Body of pancreas (tissue), 4 donors: ENCODE measurements at regions not wholly inside any gene's neighbourhood (a gene's known extent, or its start where the extent isn't known, plus 50 kb on each side); places are given as distances from the start of the nearest gene placed in this dataset.

Source experiments
- CTCF ChIP-seq, 7 experiments: fragments of 450-650 bp in 4 of 7; fragments of 200-600 bp in 3 of 7; sonication (generic) in 3 of 7; IDR thresholded peaks; one replicate each; pipeline ENCODE4 v1.5.1; 2016 to 2019; ENCODE audit warnings: antibody characterized with exemption in 7 of 7
- POLR2A ChIP-seq, 3 donors: fragments of 450-650 bp; IDR thresholded peaks; one replicate each; pipeline ENCODE4 v1.6.1; 2016; ENCODE audit warnings: antibody characterized with exemption in 3 of 3, mild to moderate bottlenecking in 2 of 3

GRCh38 chr22:49260681-49261580 is 566.7 kb downstream of the BRD1 start:
- TF ChIP-seq CTCF (IDR thresholded peaks at IDR 0.05) = no peak
- no peak for TF ChIP-seq POLR2A (IDR thresholded peaks at IDR 0.05)
